GM12892 (cell line): ENCODE measurements at regions not wholly inside any gene's neighbourhood (a gene's known extent, or its start where the extent isn't known, plus 50 kb on each side); places are given as distances from the start of the nearest gene placed in this dataset.

Source experiments
- POLR2A ChIP-seq: IDR thresholded peaks from 2 replicates; pipeline ENCODE4 v1.6.1; 2011; ENCODE audit warnings: low read depth, low read length, control low read depth
- POLR2AphosphoS5 ChIP-seq: IDR thresholded peaks from 2 replicates; pipeline ENCODE4 v1.6.1; 2011; ENCODE audit warnings: low read depth, low read length, control low read depth
- TAF1 ChIP-seq: IDR thresholded peaks from 2 replicates; pipeline ENCODE4 v1.6.1; 2011; ENCODE audit warnings: low read depth, mild to moderate bottlenecking, control low read depth, low read length, borderline replicate concordance

- TF ChIP-seq POLR2A, result no peak
- no peak for TF ChIP-seq POLR2AphosphoS5
- no peak for TF ChIP-seq TAF1
Measured at GRCh38 chr10:128541926-128542475, 415.8 kb upstream of the MKI67 start.
